ENCODE measurements at regions not wholly inside any gene's neighbourhood (a gene's known extent, or its start where the extent isn't known, plus 50 kb on each side); places are given as distances from the start of the nearest gene placed in this dataset.

DNA sequence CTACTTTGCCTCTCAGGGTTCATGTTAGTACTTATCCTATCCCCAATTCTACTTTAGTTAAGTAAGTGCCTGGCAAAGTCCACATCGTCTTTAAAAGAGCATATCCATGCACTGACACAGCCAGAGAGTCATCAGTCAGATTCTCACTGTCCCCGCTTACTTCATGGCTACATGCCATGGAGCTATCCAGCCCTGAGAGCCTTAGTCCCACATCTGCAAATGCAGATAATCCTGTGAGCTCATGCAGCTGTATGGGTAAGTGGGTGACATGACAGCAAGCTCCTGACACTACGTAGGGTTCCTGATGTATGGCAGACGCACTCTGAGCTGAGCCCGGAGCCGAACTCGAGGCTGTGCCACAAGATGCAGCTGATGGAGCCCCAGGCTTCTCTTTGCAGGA lies 661.5 kb downstream of the LIG4 start:
- Histone ChIP-seq H3K4me1 (no peaks in the 10 kb centered on the region), H3K9me3 (no peaks in the 10 kb centered on the region), H3K4me3 (no peak overlapping the region), H3K36me3 (no peaks in the 10 kb centered on the region), H3K27me3 (no peaks in the 10 kb centered on the region), H3K27ac (no peak overlapping the region)
- no peak for DNase-seq (ENCODE audit: low spot score in 2 of 2)
- no peak for TF ChIP-seq POLR2AphosphoS5 (IDR thresholded peaks at IDR 0.05)
- TF ChIP-seq, protein P1, sequence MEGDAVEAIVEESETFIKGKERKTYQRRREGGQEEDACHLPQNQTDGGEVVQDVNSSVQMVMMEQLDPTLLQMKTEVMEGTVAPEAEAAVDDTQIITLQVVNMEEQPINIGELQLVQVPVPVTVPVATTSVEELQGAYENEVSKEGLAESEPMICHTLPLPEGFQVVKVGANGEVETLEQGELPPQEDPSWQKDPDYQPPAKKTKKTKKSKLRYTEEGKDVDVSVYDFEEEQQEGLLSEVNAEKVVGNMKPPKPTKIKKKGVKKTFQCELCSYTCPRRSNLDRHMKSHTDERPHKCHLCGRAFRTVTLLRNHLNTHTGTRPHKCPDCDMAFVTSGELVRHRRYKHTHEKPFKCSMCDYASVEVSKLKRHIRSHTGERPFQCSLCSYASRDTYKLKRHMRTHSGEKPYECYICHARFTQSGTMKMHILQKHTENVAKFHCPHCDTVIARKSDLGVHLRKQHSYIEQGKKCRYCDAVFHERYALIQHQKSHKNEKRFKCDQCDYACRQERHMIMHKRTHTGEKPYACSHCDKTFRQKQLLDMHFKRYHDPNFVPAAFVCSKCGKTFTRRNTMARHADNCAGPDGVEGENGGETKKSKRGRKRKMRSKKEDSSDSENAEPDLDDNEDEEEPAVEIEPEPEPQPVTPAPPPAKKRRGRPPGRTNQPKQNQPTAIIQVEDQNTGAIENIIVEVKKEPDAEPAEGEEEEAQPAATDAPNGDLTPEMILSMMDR (IDR thresholded peaks at IDR 0.05) = no peak
- no peak for TF ChIP-seq POLR2A (IDR thresholded peaks at IDR 0.05)
- intact Hi-C loops (cut with DNase I; ENCODE audit: low total_unique reads) = no loop called here

DNA sequence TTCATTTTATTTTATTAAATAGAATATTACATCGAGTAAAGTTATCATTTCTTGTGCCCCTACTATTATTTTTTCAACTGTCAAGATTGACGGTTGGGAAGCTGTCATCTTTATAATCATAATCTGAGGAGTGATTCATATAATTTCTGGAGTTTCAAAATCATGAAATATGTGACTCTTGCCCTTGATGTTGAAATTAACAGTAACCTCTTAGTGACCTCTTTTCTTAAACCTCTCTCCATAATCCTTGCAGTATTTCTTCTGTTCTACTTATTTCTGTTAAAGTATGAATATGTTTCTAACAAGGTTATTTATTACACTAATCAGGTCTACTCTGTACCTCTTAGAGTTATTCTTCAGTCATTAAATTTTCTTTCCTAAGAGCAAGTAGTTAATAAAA lies 663.8 kb downstream of the LIG4 start:
- TF ChIP-seq POLR2AphosphoS5 (IDR thresholded peaks at IDR 0.05) = no peak
- TF ChIP-seq, protein P1 (IDR thresholded peaks at IDR 0.05) = no peak
- no peak for TF ChIP-seq POLR2A (IDR thresholded peaks at IDR 0.05)
- Histone ChIP-seq H3K36me3 (no peaks in the 10 kb centered on the region), H3K27me3 (no peaks in the 10 kb centered on the region), H3K9me3 (no peaks in the 10 kb centered on the region), H3K4me1 (no peaks in the 10 kb centered on the region), H3K4me3 (no peak overlapping the region), H3K27ac (no peak overlapping the region)
- no peak for DNase-seq (ENCODE audit: low spot score in 2 of 2)
- intact Hi-C loops (cut with DNase I; ENCODE audit: low total_unique reads) = no loop called here

DNA sequence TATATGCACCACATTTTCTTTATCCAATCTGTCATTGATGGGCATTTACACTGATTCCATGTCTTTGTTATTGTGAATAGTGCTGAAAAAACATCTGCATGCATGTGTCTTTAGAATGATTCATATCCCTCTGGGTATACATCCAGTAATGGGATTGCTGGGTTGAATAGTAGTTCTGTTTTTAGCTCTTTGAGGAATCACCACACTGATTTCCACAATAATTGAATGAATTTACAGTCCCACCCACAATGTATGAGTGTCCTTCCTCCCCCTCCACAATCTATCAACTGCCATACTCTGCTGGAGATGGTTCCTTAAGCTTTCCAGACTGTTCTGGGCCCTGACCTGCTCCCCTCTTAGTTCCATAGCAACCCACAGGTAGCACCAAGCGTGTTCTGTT lies 667.0 kb downstream of the LIG4 start:
- no peak for DNase-seq (ENCODE audit: low spot score in 2 of 2)
- Histone ChIP-seq H3K36me3 (no peaks in the 10 kb centered on the region), H3K27me3 (no peaks in the 10 kb centered on the region), H3K4me3 (no peak overlapping the region), H3K27ac (no peak overlapping the region), H3K4me1 (no peaks in the 10 kb centered on the region), H3K9me3 (no peaks in the 10 kb centered on the region)
- TF ChIP-seq, protein P1 (IDR thresholded peaks at IDR 0.05) = no peak
- TF ChIP-seq POLR2AphosphoS5 (IDR thresholded peaks at IDR 0.05) (no peak), POLR2A (IDR thresholded peaks at IDR 0.05) (no peak)
- intact Hi-C loops (cut with DNase I; ENCODE audit: low total_unique reads) = no loop called here

DNA sequence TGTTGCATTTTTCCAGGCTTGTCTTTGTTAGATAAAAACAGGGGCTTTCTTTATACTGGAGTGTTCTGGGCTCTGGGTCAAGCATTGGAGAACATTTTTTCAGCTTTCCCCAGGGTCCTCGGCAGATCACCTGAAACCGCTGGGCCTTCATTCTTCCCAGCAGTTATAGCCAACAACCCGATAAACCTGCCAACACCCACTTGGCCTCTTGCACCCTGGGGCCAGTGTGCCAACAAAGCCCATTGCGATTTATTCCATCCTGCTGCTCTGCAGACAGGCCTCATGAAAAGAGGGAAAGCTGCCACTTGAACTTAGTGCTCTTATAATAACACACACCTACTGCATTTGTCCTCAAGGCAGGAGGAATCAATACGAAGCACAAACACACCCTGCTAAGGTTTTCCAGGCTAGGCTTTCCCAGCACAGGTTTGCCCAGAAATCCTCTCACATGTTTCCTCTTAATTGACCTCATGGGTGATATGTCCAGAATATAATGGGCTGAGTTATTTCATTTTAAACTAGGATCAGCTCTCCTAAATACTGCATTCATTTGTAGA lies 669.3 kb downstream of the LIG4 start:
- Histone ChIP-seq H3K4me1 (no peaks in the 10 kb centered on the region), H3K4me3 (no peak overlapping the region), H3K36me3 (no peaks in the 10 kb centered on the region), H3K27me3 (no peaks in the 10 kb centered on the region), H3K9me3 (no peaks in the 10 kb centered on the region), H3K27ac (peak overlapping the region in 1 of 2 donors; percentile 25)
- intact Hi-C loops (cut with DNase I; ENCODE audit: low total_unique reads) = no loop called here
- TF ChIP-seq POLR2A (IDR thresholded peaks at IDR 0.05) = no peak
- TF ChIP-seq POLR2AphosphoS5 (IDR thresholded peaks at IDR 0.05) = no peak
- TF ChIP-seq, protein P1 (IDR thresholded peaks at IDR 0.05) = no peak
- DNase-seq (ENCODE audit: low spot score in 2 of 2) = no peak

DNA sequence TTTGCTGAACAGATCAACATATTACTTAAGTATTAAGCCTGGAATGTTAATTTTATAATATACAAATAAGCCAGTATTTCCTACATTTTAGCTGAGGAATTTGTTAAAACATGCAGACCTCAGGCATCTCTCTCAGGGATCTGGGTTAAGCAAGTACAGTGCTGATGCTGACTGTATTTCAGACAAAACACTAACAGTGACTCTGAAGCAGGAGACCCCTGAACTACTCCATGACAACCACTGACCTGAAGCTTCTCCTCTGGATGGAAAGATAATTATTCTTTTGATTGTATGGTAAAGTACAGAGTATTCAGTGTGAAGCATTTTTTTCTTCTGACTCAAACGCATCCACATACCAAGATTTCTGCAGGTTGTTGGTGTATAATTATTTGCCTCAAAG lies 680.8 kb downstream of the LIG4 start:
- H3K4me3 ChIP-seq = no peak overlapping the region
- intact Hi-C loops (cut with DNase I; ENCODE audit: low total_unique reads) = no loop called here
- DNase-seq (ENCODE audit: low spot score in 2 of 2) = no peak
- no peaks in the 10 kb centered on the region for H3K4me1 ChIP-seq
- no peaks in the 10 kb centered on the region for H3K9me3 ChIP-seq
- H3K27ac ChIP-seq = no peak overlapping the region
- no peak for TF ChIP-seq POLR2A (IDR thresholded peaks at IDR 0.05)
- TF ChIP-seq, protein P1 (IDR thresholded peaks at IDR 0.05) = no peak
- no peak for TF ChIP-seq POLR2AphosphoS5 (IDR thresholded peaks at IDR 0.05)
- no peaks in the 10 kb centered on the region for H3K36me3 ChIP-seq
- H3K27me3 ChIP-seq = no peaks in the 10 kb centered on the region

Measured in breast epithelium (tissue), 4 donors.